Panc1 (cell line): ENCODE measurements at regions not wholly inside any gene's neighbourhood (a gene's known extent, or its start where the extent isn't known, plus 50 kb on each side); places are given as distances from the start of the nearest gene placed in this dataset.
"Not testable (repeated sequence)": the region's sequence is repeated elsewhere in the genome, so short reads cannot be mapped to it uniquely, and the experiment has no call there.

Source experiments
- POLR2AphosphoS5 ChIP-seq: IDR thresholded peaks from 2 replicates; pipeline ENCODE4 v1.6.1; 2012; ENCODE audit warnings: mild to moderate bottlenecking, low read depth, low read length, moderate library complexity
- TCF7L2 ChIP-seq: IDR thresholded peaks from 2 replicates; pipeline ENCODE4 v1.6.1; 2011; ENCODE audit warnings: mild to moderate bottlenecking, low read depth, low read length, inconsistent platforms
- TF ChIP-seq, protein P1 (sequence below): fragments of 450-650 bp; IDR thresholded peaks from 2 replicates; pipeline ENCODE4 v1.5.1; 2017; ENCODE audit warnings: mild to moderate bottlenecking
- TF ChIP-seq, protein P2 (sequence below), 2 experiments: IDR thresholded peaks; 2 replicates each; pipeline ENCODE4 v1.6.1; 2011 to 2012; ENCODE audit warnings: low read depth in 2 of 2, control low read depth in 1 of 2, low read length in 1 of 2, mild to moderate bottlenecking in 1 of 2, moderate library complexity in 1 of 2; ENCODE audit not compliant: insufficient read depth in 1 of 2

- TF ChIP-seq, protein P1, sequence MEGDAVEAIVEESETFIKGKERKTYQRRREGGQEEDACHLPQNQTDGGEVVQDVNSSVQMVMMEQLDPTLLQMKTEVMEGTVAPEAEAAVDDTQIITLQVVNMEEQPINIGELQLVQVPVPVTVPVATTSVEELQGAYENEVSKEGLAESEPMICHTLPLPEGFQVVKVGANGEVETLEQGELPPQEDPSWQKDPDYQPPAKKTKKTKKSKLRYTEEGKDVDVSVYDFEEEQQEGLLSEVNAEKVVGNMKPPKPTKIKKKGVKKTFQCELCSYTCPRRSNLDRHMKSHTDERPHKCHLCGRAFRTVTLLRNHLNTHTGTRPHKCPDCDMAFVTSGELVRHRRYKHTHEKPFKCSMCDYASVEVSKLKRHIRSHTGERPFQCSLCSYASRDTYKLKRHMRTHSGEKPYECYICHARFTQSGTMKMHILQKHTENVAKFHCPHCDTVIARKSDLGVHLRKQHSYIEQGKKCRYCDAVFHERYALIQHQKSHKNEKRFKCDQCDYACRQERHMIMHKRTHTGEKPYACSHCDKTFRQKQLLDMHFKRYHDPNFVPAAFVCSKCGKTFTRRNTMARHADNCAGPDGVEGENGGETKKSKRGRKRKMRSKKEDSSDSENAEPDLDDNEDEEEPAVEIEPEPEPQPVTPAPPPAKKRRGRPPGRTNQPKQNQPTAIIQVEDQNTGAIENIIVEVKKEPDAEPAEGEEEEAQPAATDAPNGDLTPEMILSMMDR = not testable (repeated sequence)
- TF ChIP-seq, protein P2, sequence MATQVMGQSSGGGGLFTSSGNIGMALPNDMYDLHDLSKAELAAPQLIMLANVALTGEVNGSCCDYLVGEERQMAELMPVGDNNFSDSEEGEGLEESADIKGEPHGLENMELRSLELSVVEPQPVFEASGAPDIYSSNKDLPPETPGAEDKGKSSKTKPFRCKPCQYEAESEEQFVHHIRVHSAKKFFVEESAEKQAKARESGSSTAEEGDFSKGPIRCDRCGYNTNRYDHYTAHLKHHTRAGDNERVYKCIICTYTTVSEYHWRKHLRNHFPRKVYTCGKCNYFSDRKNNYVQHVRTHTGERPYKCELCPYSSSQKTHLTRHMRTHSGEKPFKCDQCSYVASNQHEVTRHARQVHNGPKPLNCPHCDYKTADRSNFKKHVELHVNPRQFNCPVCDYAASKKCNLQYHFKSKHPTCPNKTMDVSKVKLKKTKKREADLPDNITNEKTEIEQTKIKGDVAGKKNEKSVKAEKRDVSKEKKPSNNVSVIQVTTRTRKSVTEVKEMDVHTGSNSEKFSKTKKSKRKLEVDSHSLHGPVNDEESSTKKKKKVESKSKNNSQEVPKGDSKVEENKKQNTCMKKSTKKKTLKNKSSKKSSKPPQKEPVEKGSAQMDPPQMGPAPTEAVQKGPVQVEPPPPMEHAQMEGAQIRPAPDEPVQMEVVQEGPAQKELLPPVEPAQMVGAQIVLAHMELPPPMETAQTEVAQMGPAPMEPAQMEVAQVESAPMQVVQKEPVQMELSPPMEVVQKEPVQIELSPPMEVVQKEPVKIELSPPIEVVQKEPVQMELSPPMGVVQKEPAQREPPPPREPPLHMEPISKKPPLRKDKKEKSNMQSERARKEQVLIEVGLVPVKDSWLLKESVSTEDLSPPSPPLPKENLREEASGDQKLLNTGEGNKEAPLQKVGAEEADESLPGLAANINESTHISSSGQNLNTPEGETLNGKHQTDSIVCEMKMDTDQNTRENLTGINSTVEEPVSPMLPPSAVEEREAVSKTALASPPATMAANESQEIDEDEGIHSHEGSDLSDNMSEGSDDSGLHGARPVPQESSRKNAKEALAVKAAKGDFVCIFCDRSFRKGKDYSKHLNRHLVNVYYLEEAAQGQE (IDR thresholded peaks at IDR 0.05; ENCODE audit: insufficient read depth in 1 of 2, low read depth in 2 of 2, low read length in 1 of 2) = not testable (repeated sequence)
- TF ChIP-seq POLR2AphosphoS5, TCF7L2: not testable (repeated sequence)
These were observed 924.1 kb upstream of the CELF4 start for GRCh38 chr18:38489721-38490120.
